Neutrophil (primary cell): ENCODE measurements at regions not wholly inside any gene's neighbourhood (a gene's known extent, or its start where the extent isn't known, plus 50 kb on each side); places are given as distances from the start of the nearest gene placed in this dataset.

Experiments
- H3K27ac ChIP-seq: fragments of 200-600 bp; sonication (generic); 2 replicates; pipeline ENCODE4 v1.5.1; 2016; ENCODE audit warnings: mild to moderate bottlenecking, moderate library complexity
- H3K27me3 ChIP-seq: fragments of 200-600 bp; sonication (generic); 2 replicates; pipeline ENCODE4 v1.6.0; 2016; ENCODE audit warnings: mild to moderate bottlenecking
- H3K36me3 ChIP-seq: fragments of 200-600 bp; sonication (generic); 2 replicates; pipeline ENCODE4 v1.5.1; 2017
- H3K4me1 ChIP-seq, 2 experiments: fragments of 200-600 bp in 1 of 2; sonication (generic) in 1 of 2; 1 replicate in 1 of 2; 2 replicates in 1 of 2; pipeline versions ENCODE4 v1.5.1 to v1.6.1; 2013 to 2016; ENCODE audit warnings: low read depth in 1 of 2, low read length in 1 of 2, mild to moderate bottlenecking in 1 of 2, moderate library complexity in 1 of 2; ENCODE audit not compliant: control insufficient read depth in 1 of 2, insufficient read depth in 1 of 2
- H3K4me3 ChIP-seq, 2 experiments: fragments of 200-600 bp in 1 of 2; sonication (generic) in 1 of 2; 1 replicate in 1 of 2; 2 replicates in 1 of 2; pipeline ENCODE4 v1.5.1; 2013 to 2016; ENCODE audit warnings: low read depth in 1 of 2, low read length in 1 of 2, mild to moderate bottlenecking in 1 of 2, moderate library complexity in 1 of 2
- H3K9me3 ChIP-seq: fragments of 200-600 bp; sonication (generic); 2 replicates; pipeline ENCODE4 v1.5.1; 2016
- TF ChIP-seq, protein P1 (sequence below): fragments of 200-600 bp; sonication (generic); IDR thresholded peaks from 2 replicates; pipeline ENCODE4 v1.5.1; 2016; ENCODE audit warnings: antibody characterized with exemption

DNA sequence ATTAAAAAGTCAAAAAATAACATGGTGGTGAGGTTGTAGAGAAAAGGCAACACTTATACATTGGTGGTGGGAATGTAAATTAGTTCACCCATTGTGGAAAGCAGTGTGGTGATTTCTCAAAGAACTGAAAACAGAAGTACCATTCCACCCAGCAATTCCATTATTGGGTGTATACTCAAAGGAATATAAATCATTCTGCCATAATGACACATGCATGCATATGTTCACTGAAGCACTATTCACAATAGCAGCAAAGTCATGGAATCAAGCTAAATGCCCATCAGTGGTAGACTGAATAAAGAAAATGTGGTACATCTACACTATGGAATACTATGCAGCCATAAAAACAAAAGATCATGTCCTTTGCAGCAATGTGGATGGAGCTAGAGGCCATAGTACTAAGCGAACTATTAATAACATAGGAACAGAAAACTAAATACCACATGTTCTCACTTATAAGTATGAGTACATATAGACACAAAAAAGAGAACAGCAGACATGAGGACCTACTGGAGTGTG, 66.1 kb upstream of the MKLN1 start:
- Histone ChIP-seq H3K4me3 (no peak overlapping the region), H3K4me1 (no peaks in the 10 kb centered on the region), H3K27me3 (no peaks in the 10 kb centered on the region), H3K27ac (no peak overlapping the region), H3K9me3 (no peaks in the 10 kb centered on the region), H3K36me3 (no peaks in the 10 kb centered on the region)
- TF ChIP-seq, protein P1, sequence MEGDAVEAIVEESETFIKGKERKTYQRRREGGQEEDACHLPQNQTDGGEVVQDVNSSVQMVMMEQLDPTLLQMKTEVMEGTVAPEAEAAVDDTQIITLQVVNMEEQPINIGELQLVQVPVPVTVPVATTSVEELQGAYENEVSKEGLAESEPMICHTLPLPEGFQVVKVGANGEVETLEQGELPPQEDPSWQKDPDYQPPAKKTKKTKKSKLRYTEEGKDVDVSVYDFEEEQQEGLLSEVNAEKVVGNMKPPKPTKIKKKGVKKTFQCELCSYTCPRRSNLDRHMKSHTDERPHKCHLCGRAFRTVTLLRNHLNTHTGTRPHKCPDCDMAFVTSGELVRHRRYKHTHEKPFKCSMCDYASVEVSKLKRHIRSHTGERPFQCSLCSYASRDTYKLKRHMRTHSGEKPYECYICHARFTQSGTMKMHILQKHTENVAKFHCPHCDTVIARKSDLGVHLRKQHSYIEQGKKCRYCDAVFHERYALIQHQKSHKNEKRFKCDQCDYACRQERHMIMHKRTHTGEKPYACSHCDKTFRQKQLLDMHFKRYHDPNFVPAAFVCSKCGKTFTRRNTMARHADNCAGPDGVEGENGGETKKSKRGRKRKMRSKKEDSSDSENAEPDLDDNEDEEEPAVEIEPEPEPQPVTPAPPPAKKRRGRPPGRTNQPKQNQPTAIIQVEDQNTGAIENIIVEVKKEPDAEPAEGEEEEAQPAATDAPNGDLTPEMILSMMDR: no peak

DNA sequence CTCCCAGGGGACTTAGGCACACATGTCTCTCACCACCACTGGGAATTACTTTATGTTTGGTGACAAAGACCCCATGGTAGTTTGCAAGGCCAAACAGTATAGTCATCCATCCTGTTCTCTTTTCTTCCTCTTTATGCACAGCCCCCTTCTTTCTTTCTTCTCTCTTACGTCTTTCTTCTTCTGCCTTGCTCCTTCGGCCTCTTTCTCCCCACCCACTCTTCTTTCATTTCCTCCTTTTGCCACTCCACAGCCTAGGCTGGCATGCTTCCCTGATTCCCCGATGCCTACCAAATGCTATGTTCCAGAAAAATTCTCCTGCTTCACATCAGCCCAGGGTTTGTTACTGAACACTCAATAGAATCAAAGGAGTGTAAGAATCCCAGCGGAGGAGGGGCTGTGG, 62.4 kb upstream of the MKLN1 start:
- TF ChIP-seq, protein P1: no peak
- Histone ChIP-seq H3K27me3 (no peaks in the 10 kb centered on the region), H3K4me3 (no peak overlapping the region)

DNA sequence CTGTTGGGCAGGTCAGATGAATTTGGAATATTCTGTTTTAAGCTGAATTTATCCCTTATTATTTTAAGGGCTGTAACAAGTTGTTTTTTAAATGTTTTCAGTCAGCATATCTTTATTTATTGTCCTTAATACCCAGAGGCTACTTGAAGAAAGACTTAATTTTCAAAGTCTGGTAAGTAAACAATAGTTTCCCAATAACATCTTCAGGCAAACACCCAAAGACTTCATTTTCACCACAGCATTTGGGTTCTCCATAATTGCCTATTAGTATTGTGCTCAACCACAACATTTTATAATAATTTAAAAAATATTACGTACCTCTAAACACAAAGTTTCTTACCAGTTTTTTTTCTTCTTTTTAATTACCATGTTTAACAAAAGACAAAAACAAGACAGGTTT, 60.0 kb upstream of the MKLN1 start:
- Histone ChIP-seq H3K27ac (no peak overlapping the region), H3K36me3 (no peaks in the 10 kb centered on the region), H3K4me1 (no peaks in the 10 kb centered on the region), H3K27me3 (no peaks in the 10 kb centered on the region), H3K4me3 (no peak overlapping the region), H3K9me3 (no peaks in the 10 kb centered on the region)
- TF ChIP-seq, protein P1: no peak

More for the DNA sequence above, 62.4 kb upstream of the MKLN1 start:
- Histone ChIP-seq H3K27ac (no peak overlapping the region), H3K36me3 (no peaks in the 10 kb centered on the region), H3K9me3 (no peaks in the 10 kb centered on the region), H3K4me1 (no peaks in the 10 kb centered on the region)

DNA sequence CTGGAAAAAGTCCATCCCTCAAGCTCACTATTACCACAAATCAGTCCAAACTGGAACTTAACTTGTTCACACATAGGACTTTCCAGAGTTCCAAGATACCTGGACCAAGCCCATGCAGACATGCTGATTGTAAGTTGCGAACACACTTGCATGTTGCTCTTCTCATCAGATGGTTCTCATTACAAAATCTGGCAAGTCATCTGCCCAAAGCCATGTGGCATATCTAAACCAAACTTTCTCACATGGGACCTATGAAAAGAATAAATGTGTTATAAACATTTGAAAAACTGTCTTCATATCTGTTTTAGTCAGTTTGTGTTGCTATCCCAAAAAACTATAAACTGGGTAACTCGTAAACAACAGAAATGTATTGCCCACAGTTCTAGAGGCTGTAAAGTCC, 58.8 kb upstream of the MKLN1 start:
- H3K27ac ChIP-seq: no peak overlapping the region
- no peaks in the 10 kb centered on the region for H3K36me3 ChIP-seq
- H3K4me3 ChIP-seq: no peak overlapping the region
- H3K27me3 ChIP-seq: no peaks in the 10 kb centered on the region
- no peaks in the 10 kb centered on the region for H3K9me3 ChIP-seq
- H3K4me1 ChIP-seq: no peaks in the 10 kb centered on the region
- TF ChIP-seq, protein P1: no peak

DNA sequence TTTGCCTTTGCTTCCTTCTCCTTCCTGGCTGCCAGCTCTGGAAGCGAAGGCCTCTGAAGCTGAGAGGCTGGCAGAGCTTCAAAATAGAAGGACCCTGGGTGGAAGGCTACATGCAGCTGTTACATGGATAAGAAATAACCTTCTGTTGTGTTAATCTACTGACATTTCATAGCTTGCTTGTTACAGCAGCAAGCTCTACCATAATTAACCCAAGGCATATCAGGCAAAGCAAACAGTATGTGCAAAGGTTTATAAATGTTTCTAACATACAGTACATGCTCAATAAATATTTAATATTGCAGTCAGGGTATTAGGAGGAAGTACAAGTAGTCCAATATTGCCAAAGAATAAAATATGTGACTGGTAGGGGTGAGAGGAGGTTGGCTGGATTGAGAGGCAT, 55.6 kb upstream of the MKLN1 start:
- no peaks in the 10 kb centered on the region for H3K4me1 ChIP-seq
- TF ChIP-seq, protein P1: no peak
- H3K9me3 ChIP-seq: no peaks in the 10 kb centered on the region
- no peaks in the 10 kb centered on the region for H3K27me3 ChIP-seq
- no peak overlapping the region for H3K4me3 ChIP-seq
- no peak overlapping the region for H3K27ac ChIP-seq
- H3K36me3 ChIP-seq: no peaks in the 10 kb centered on the region

DNA sequence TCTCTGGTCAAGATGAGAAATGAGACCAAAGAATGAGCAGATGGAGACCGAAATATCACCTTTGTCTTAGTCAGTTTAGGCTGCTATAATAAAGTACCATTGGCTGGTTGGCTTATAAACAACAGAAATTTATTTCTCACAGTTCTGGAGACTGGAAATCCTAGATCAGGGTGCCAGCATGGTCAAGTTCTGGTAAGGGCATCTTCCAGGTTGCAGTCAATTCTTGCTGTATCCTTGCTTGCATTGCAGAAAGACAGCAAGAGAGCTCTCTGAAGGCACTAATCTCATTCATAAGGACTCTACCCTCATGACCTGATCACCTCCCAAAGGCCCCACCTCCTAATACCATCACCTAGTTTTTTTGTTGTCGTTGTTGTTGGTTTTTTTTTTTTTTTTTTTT, 52.7 kb upstream of the MKLN1 start:
- H3K4me3 ChIP-seq: no peak overlapping the region
- no peaks in the 10 kb centered on the region for H3K4me1 ChIP-seq
- no peaks in the 10 kb centered on the region for H3K9me3 ChIP-seq
- no peaks in the 10 kb centered on the region for H3K27me3 ChIP-seq
- no peaks in the 10 kb centered on the region for H3K36me3 ChIP-seq
- TF ChIP-seq, protein P1: no peak
- H3K27ac ChIP-seq: no peak overlapping the region
